HEK293 (cell line): ENCODE measurements at regions not wholly inside any gene's neighbourhood (a gene's known extent, or its start where the extent isn't known, plus 50 kb on each side); places are given as distances from the start of the nearest gene placed in this dataset.

Experiments used
- CTCF ChIA-PET: fragments of 350-600 bp; formaldehyde crosslinking; extraction: SDS; loops from one replicate; lab custom pipeline; 2021; ENCODE audit warnings: antibody characterized with exemption; lab: Yijun Ruan, JAX
- POLR2A ChIA-PET: fragments of 300-600 bp; formaldehyde crosslinking; extraction: SDS; loops from one replicate; lab custom pipeline; 2020; ENCODE audit warnings: antibody characterized with exemption, inconsistent platforms; lab: Yijun Ruan, JAX
- H3K27ac ChIP-seq: fragments of 200-500 bp; sonication (Bioruptor generic); 2 replicates; pipeline ENCODE4 v1.5.1; 2014; ENCODE audit warnings: low read depth, low read length, control low read depth, inconsistent platforms; ENCODE audit errors: extremely low read depth
- H3K36me3 ChIP-seq, 2 experiments: fragments of 200-500 bp in 1 of 2; sonication (Bioruptor generic) in 1 of 2; 1 replicate in 1 of 2; 2 replicates in 1 of 2; pipeline ENCODE4 v1.5.1; 2014 to 2017; ENCODE audit warnings: inconsistent platforms in 2 of 2, low read length in 2 of 2; ENCODE audit not compliant: control insufficient read depth in 2 of 2, insufficient read depth in 1 of 2
- H3K4me1 ChIP-seq: fragments of 200-500 bp; sonication (Bioruptor generic); 2 replicates; pipeline ENCODE4 v1.5.1; 2014; ENCODE audit warnings: mild to moderate bottlenecking, low read length, inconsistent platforms; ENCODE audit not compliant: control insufficient read depth, insufficient read depth
- H3K4me3 ChIP-seq: 2 replicates; pipeline ENCODE4 v1.5.1; 2011; ENCODE audit warnings: low read depth, mild to moderate bottlenecking, control low read depth, low read length, moderate library complexity
- H3K9me3 ChIP-seq: fragments of 200-500 bp; sonication (Bioruptor generic); 2 replicates; pipeline ENCODE4 v1.5.1; 2014; ENCODE audit warnings: low read depth, low read length, inconsistent platforms; ENCODE audit not compliant: control insufficient read depth, insufficient read depth
- ATF2 ChIP-seq: fragments of 450-650 bp; formaldehyde crosslinking; IDR thresholded peaks from 2 replicates; pipeline ENCODE4 v1.5.1; 2016; ENCODE audit warnings: missing biosample characterization, missing genetic modification characterization, low read depth
- HIC1 ChIP-seq: fragments of 450-650 bp; formaldehyde crosslinking; IDR thresholded peaks from 2 replicates; pipeline ENCODE4 v1.5.1; 2016; ENCODE audit warnings: missing biosample characterization, missing genetic modification characterization
- HOXD13 ChIP-seq: sonication (generic); formaldehyde crosslinking; IDR thresholded peaks from 2 replicates; pipeline ENCODE4 v1.8.0; 2022; ENCODE audit warnings: missing genetic modification reagents, borderline replicate concordance
- KLF16 ChIP-seq: fragments of 450-650 bp; formaldehyde crosslinking; IDR thresholded peaks from 2 replicates; pipeline ENCODE4 v1.5.1; 2017; ENCODE audit warnings: missing biosample characterization, missing genetic modification characterization
- YY2 ChIP-seq: fragments of 450-650 bp; formaldehyde crosslinking; IDR thresholded peaks from 2 replicates; pipeline ENCODE4 v1.5.1; 2016; ENCODE audit warnings: missing biosample characterization, missing genetic modification characterization
- ZBTB17 ChIP-seq: fragments of 450-650 bp; formaldehyde crosslinking; IDR thresholded peaks from 2 replicates; pipeline ENCODE4 v1.5.1; 2016; ENCODE audit warnings: missing biosample characterization, missing genetic modification characterization
- ZBTB20 ChIP-seq: fragments of 450-650 bp; formaldehyde crosslinking; IDR thresholded peaks from 2 replicates; pipeline ENCODE4 v1.5.1; 2016; ENCODE audit warnings: missing biosample characterization, missing genetic modification characterization
- ZFHX2 ChIP-seq: fragments of 450-650 bp; formaldehyde crosslinking; conservative IDR thresholded peaks from 2 replicates; pipeline ENCODE4 v1.5.1; 2016; ENCODE audit warnings: missing biosample characterization, missing genetic modification characterization
- ZFP37 ChIP-seq: fragments of 450-650 bp; formaldehyde crosslinking; IDR thresholded peaks from 2 replicates; pipeline ENCODE4 v1.5.1; 2016; ENCODE audit warnings: missing biosample characterization, missing genetic modification characterization
- ZNF112 ChIP-seq: fragments of 450-650 bp; formaldehyde crosslinking; IDR thresholded peaks from 2 replicates; pipeline ENCODE4 v1.5.0; 2017; ENCODE audit warnings: missing biosample characterization, missing genetic modification characterization
- ZNF169 ChIP-seq: fragments of 450-650 bp; formaldehyde crosslinking; IDR thresholded peaks from 2 replicates; pipeline ENCODE4 v1.5.1; 2016; ENCODE audit warnings: missing biosample characterization, missing genetic modification characterization
- ZNF2 ChIP-seq: fragments of 450-650 bp; formaldehyde crosslinking; IDR thresholded peaks from 2 replicates; pipeline ENCODE4 v1.5.1; 2016; ENCODE audit warnings: missing biosample characterization, missing genetic modification characterization
- ZNF324 ChIP-seq: fragments of 450-650 bp; formaldehyde crosslinking; IDR thresholded peaks from 2 replicates; pipeline ENCODE4 v1.5.1; 2016; ENCODE audit warnings: missing biosample characterization, missing genetic modification characterization
- ZNF362 ChIP-seq: fragments of 450-650 bp; formaldehyde crosslinking; IDR thresholded peaks from 2 replicates; pipeline ENCODE4 v1.5.1; 2016; ENCODE audit warnings: missing biosample characterization, missing genetic modification characterization
- ZNF366 ChIP-seq: fragments of 450-650 bp; formaldehyde crosslinking; conservative IDR thresholded peaks from 2 replicates; pipeline ENCODE4 v1.5.1; 2016; ENCODE audit warnings: missing biosample characterization, missing genetic modification characterization
- ZNF37A ChIP-seq: fragments of 450-650 bp; IDR thresholded peaks from 2 replicates; pipeline ENCODE4 v1.5.1; 2018; ENCODE audit warnings: missing biosample characterization, missing genetic modification characterization
- ZNF426 ChIP-seq: fragments of 450-650 bp; formaldehyde crosslinking; IDR thresholded peaks from 2 replicates; pipeline ENCODE4 v1.5.1; 2017; ENCODE audit warnings: missing biosample characterization, missing genetic modification characterization, mild to moderate bottlenecking, inconsistent platforms, moderate library complexity
- ZNF521 ChIP-seq: fragments of 450-650 bp; formaldehyde crosslinking; IDR thresholded peaks from 2 replicates; pipeline ENCODE4 v1.5.1; 2017; ENCODE audit warnings: missing biosample characterization, mild to moderate bottlenecking, missing genetic modification characterization
- ZNF580 ChIP-seq: fragments of 450-650 bp; formaldehyde crosslinking; IDR thresholded peaks from 2 replicates; pipeline ENCODE4 v1.5.1; 2016; ENCODE audit warnings: missing biosample characterization, missing genetic modification characterization
- ZNF596 ChIP-seq: fragments of 450-650 bp; IDR thresholded peaks from 2 replicates; pipeline ENCODE4 v1.5.0; 2018; ENCODE audit warnings: missing biosample characterization, mild to moderate bottlenecking, missing genetic modification characterization, moderate library complexity
- ZNF610 ChIP-seq: fragments of 450-650 bp; formaldehyde crosslinking; IDR thresholded peaks from 2 replicates; pipeline ENCODE4 v1.5.1; 2016; ENCODE audit warnings: missing biosample characterization, missing genetic modification characterization, borderline replicate concordance
- ZNF654 ChIP-seq: fragments of 450-650 bp; formaldehyde crosslinking; IDR thresholded peaks from 2 replicates; pipeline ENCODE4 v1.5.1; 2016; ENCODE audit warnings: low read depth, missing biosample characterization, missing genetic modification characterization
- ZNF664 ChIP-seq: fragments of 450-650 bp; formaldehyde crosslinking; IDR thresholded peaks from 2 replicates; pipeline ENCODE4 v1.5.1; 2016; ENCODE audit warnings: missing biosample characterization, missing genetic modification characterization
- ZNF701 ChIP-seq: fragments of 450-650 bp; formaldehyde crosslinking; IDR thresholded peaks from 2 replicates; pipeline ENCODE4 v1.5.1; 2016; ENCODE audit warnings: missing biosample characterization, missing genetic modification characterization
- ZNF707 ChIP-seq: fragments of 450-650 bp; formaldehyde crosslinking; IDR thresholded peaks from 2 replicates; pipeline ENCODE4 v1.5.1; 2016; ENCODE audit warnings: missing biosample characterization, missing genetic modification characterization
- ZNF747 ChIP-seq: fragments of 450-650 bp; formaldehyde crosslinking; IDR thresholded peaks from 2 replicates; pipeline ENCODE4 v1.5.1; 2016; ENCODE audit warnings: missing biosample characterization, missing genetic modification characterization
- ZNF776 ChIP-seq: fragments of 450-650 bp; formaldehyde crosslinking; IDR thresholded peaks from 2 replicates; pipeline ENCODE4 v1.5.0; 2017; ENCODE audit warnings: missing biosample characterization, missing genetic modification characterization, borderline replicate concordance
- ZNF837 ChIP-seq: fragments of 450-650 bp; formaldehyde crosslinking; IDR thresholded peaks from 2 replicates; pipeline ENCODE4 v1.5.1; 2016; ENCODE audit warnings: missing biosample characterization, missing genetic modification characterization
- ZSCAN30 ChIP-seq: fragments of 450-650 bp; IDR thresholded peaks from 2 replicates; pipeline ENCODE4 v1.5.1; 2018; ENCODE audit warnings: missing biosample characterization, mild to moderate bottlenecking, missing genetic modification characterization, moderate library complexity

GRCh38 chr11:81112718-81113117 lies 1620.9 kb downstream of the FAM181B start:
- Histone ChIP-seq H3K36me3 (no peaks in the 10 kb centered on the region), H3K9me3 (no peaks in the 10 kb centered on the region), H3K4me1 (no peaks in the 10 kb centered on the region)
- TF ChIP-seq ZNF169 (tag by site-specific recombination): no peak
- no peak for TF ChIP-seq ZNF366 (tag by site-specific recombination)
- TF ChIP-seq ZNF776 (tag by site-specific recombination): no peak
- TF ChIP-seq KLF16: no peak
- TF ChIP-seq ZNF664 (tag by site-specific recombination): no peak
- no peak for TF ChIP-seq ZNF707 (tag by site-specific recombination)
- TF ChIP-seq ZNF837: no peak
- TF ChIP-seq ZBTB17 (tag by site-specific recombination): no peak
- TF ChIP-seq ZSCAN30 (tag by site-specific recombination): no peak
- no peak for TF ChIP-seq HOXD13 (CRISPR knock-in tag)
- TF ChIP-seq ZNF610: no peak
- no peak for TF ChIP-seq ZNF37A (tag by site-specific recombination)
- TF ChIP-seq ZNF596 (tag by site-specific recombination): no peak
- TF ChIP-seq ZFHX2 (tag by site-specific recombination): no peak
- no peak for TF ChIP-seq HIC1 (tag by site-specific recombination)
- no peak for TF ChIP-seq ZNF426 (tag by site-specific recombination)
- TF ChIP-seq, all 188 proteins: peak for 0
- ChIA-PET CTCF (no interaction called here), POLR2A (no interaction called here)
- H3K27ac ChIP-seq: no peak overlapping the region
- H3K4me3 ChIP-seq: no peak overlapping the region

GRCh38 chr11:81104051-81104450 lies 1629.6 kb downstream of the FAM181B start:
- ChIA-PET CTCF (interaction anchor here (0.6 kb wide), 1 partner anchor 13 kb away, joined by 3 read pairs; no protein-coding TSS in a partner anchor), POLR2A (no interaction called here)
- no peaks in the 10 kb centered on the region for H3K9me3 ChIP-seq
- H3K27ac ChIP-seq: no peak overlapping the region
- H3K4me1 ChIP-seq: no peaks in the 10 kb centered on the region
- no peaks in the 10 kb centered on the region for H3K36me3 ChIP-seq
- TF ChIP-seq ZNF112 (tag by site-specific recombination): no peak
- TF ChIP-seq ZFHX2 (tag by site-specific recombination): no peak
- no peak for TF ChIP-seq ZNF580 (tag by site-specific recombination)
- TF ChIP-seq ATF2 (tag by site-specific recombination): no peak
- no peak for TF ChIP-seq ZNF362 (tag by site-specific recombination)
- no peak for TF ChIP-seq ZNF654
- TF ChIP-seq ZNF324 (tag by site-specific recombination): no peak
- TF ChIP-seq ZNF701: no peak
- TF ChIP-seq ZBTB20 (tag by site-specific recombination): no peak
- TF ChIP-seq ZFP37: no peak
- no peak for TF ChIP-seq ZNF2 (tag by site-specific recombination)
- TF ChIP-seq YY2 (tag by site-specific recombination): no peak
- no peak for TF ChIP-seq ZNF747 (tag by site-specific recombination)
- no peak for TF ChIP-seq ZNF521 (tag by site-specific recombination)
- H3K4me3 ChIP-seq: no peak overlapping the region
